Gastroesophageal sphincter (tissue), 4 donors: ENCODE measurements at regions not wholly inside any gene's neighbourhood (a gene's known extent, or its start where the extent isn't known, plus 50 kb on each side); places are given as distances from the start of the nearest gene placed in this dataset.

Source experiments
- ATAC-seq: fragments of 150-250 bp; one replicate; pipeline ENCODE4 v1.9.1; 2016; ENCODE audit warnings: mild to moderate bottlenecking, moderate library complexity
- H3K27ac ChIP-seq, 4 donors: fragments of 200-600 bp; sonication (generic) in 3 of 4; 1 replicate in 3 of 4; 2 replicates in 1 of 4; pipeline ENCODE4 v1.5.1; 2016 to 2019
- H3K27me3 ChIP-seq: fragments of 200-600 bp; sonication (generic); one replicate; pipeline ENCODE4 v1.5.1; 2019
- H3K36me3 ChIP-seq, 2 donors: fragments of 200-600 bp; sonication (generic); one replicate each; pipeline ENCODE4 v1.5.1; 2019; ENCODE audit warnings: control low read depth in 1 of 2
- H3K4me1 ChIP-seq, 3 donors: fragments of 200-600 bp; sonication (generic); 1 replicate in 2 of 3; 2 replicates in 1 of 3; pipeline ENCODE4 v1.5.1; 2016 to 2019; ENCODE audit warnings: control low read depth in 2 of 3
- H3K4me3 ChIP-seq, 2 donors: fragments of 200-600 bp; sonication (generic); one replicate each; pipeline ENCODE4 v1.5.1; 2019; ENCODE audit warnings: mild to moderate bottlenecking in 1 of 2, moderate library complexity in 1 of 2
- H3K9me3 ChIP-seq, 3 donors: fragments of 200-600 bp; sonication (generic); one replicate each; pipeline ENCODE4 v1.5.1; 2017 to 2019; ENCODE audit warnings: control low read depth in 2 of 3
- EP300 ChIP-seq: sonication (generic); formaldehyde crosslinking; IDR thresholded peaks from one replicate; pipeline ENCODE4 v1.6.1; 2017; ENCODE audit warnings: antibody characterized with exemption, mild to moderate bottlenecking
- POLR2A ChIP-seq, 2 donors: fragments of 450-650 bp; IDR thresholded peaks; one replicate each; pipeline ENCODE4 v1.6.1; 2017; ENCODE audit warnings: antibody characterized with exemption in 2 of 2, mild to moderate bottlenecking in 2 of 2, moderate library complexity in 1 of 2
- POLR2AphosphoS5 ChIP-seq: sonication (generic); formaldehyde crosslinking; IDR thresholded peaks from one replicate; pipeline ENCODE4 v1.6.1; 2017; ENCODE audit warnings: antibody characterized with exemption
- WGBS, 2 donors: methylation state at CpG; one replicate each; pipeline ENCODE4 v1.1.5; 2018; ENCODE audit warnings: low coverage in 1 of 2; 5-methylcytosine and 5-hydroxymethylcytosine counted together
- TF ChIP-seq, protein P1 (sequence below), 4 experiments: fragments of 200-600 bp in 2 of 4; fragments of 450-650 bp in 2 of 4; sonication (generic) in 1 of 4; IDR thresholded peaks; one replicate each; pipeline ENCODE4 v1.5.1; 2017 to 2019; ENCODE audit warnings: antibody characterized with exemption in 4 of 4, mild to moderate bottlenecking in 2 of 4, moderate library complexity in 2 of 4

DNA sequence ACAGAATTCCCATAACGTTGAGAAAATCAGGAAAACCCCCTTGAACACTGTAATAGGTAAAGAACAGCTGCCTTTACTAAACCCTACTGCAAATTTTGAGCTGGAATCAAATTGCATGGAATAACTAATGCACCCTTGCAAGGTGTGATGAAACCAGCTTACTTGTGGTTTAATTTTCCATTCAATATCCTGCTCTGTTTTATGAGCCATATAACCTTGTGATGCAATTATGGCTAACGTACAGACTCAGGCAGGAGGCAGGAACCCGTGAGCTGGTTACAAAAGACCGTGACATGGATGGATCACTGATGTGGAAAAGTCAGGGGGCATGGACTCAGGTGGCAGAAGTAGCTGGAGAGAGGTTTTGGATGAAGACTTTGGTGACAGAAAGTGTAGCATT lies 438.6 kb downstream of the COG6 start:
- WGBS, 2 donors = 72 to 89% methylated on average over 4 of the region's 4 CpGs
- H3K4me1 ChIP-seq = no peaks in the 10 kb centered on the region
- no peak overlapping the region for H3K4me3 ChIP-seq
- no peak for TF ChIP-seq POLR2A (IDR thresholded peaks at IDR 0.05)
- H3K9me3 ChIP-seq = no peaks in the 10 kb centered on the region
- no peaks in the 10 kb centered on the region for H3K36me3 ChIP-seq
- H3K27me3 ChIP-seq = no peaks in the 10 kb centered on the region
- no peak for ATAC-seq
- no peak overlapping the region for H3K27ac ChIP-seq

DNA sequence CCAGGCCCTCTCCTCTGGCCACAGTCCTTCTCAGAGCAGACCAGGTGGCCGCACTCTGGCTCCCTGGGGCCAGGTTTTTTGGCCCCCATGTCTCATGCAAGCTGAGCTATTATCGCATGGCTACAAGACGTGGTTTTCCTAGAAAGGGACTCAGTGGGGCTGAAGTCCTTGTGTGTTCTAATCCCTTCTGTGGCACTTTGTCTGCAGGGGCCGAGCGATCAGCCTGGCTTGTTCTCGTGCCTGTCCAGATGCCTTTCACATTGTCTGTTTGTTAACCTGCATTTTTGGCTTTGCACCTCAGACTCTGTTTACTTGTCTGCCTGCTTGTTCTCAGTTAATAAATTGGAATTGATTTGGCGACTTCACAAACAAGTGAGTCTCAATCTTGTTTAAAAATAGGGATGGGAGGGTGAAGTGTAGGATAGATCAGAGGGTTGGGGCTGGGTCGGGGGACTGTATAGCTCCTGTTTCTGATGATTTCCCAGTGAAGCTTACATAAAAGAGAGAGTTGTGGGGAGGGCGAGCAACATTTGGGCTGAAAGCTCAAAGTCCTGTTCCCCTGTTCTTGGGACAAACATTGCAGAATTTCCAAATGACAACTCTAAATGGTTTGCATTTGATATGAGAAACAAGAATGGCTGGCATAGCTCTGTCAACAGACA lies 440.4 kb downstream of the COG6 start:
- WGBS, 2 donors = 77 to 95% methylated on average over 5 of the region's 9 CpGs
- no peak overlapping the region for H3K4me3 ChIP-seq
- H3K27ac ChIP-seq = no peak overlapping the region
- H3K4me1 ChIP-seq = no peaks in the 10 kb centered on the region
- no peak for ATAC-seq
- no peaks in the 10 kb centered on the region for H3K27me3 ChIP-seq
- H3K36me3 ChIP-seq = no peaks in the 10 kb centered on the region
- no peak for TF ChIP-seq EP300
- TF ChIP-seq, protein P1, sequence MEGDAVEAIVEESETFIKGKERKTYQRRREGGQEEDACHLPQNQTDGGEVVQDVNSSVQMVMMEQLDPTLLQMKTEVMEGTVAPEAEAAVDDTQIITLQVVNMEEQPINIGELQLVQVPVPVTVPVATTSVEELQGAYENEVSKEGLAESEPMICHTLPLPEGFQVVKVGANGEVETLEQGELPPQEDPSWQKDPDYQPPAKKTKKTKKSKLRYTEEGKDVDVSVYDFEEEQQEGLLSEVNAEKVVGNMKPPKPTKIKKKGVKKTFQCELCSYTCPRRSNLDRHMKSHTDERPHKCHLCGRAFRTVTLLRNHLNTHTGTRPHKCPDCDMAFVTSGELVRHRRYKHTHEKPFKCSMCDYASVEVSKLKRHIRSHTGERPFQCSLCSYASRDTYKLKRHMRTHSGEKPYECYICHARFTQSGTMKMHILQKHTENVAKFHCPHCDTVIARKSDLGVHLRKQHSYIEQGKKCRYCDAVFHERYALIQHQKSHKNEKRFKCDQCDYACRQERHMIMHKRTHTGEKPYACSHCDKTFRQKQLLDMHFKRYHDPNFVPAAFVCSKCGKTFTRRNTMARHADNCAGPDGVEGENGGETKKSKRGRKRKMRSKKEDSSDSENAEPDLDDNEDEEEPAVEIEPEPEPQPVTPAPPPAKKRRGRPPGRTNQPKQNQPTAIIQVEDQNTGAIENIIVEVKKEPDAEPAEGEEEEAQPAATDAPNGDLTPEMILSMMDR (IDR thresholded peaks at IDR 0.05) = no peak
- no peak for TF ChIP-seq POLR2AphosphoS5
- no peak for TF ChIP-seq POLR2A (IDR thresholded peaks at IDR 0.05)
- H3K9me3 ChIP-seq = peaks cover 0 to 8% (median 0%) of the 10 kb centered on the region in 3 donors

- no peak overlapping the region for H3K4me3 ChIP-seq
- H3K36me3 ChIP-seq = no peaks in the 10 kb centered on the region
- H3K27me3 ChIP-seq = no peaks in the 10 kb centered on the region
- peaks cover 0 to 8% (median 0%) of the 10 kb centered on the region in 3 donors for H3K9me3 ChIP-seq
- H3K27ac ChIP-seq = no peak overlapping the region
- WGBS, 2 donors = 74 to 88% methylated on average over 4 of the region's 4 CpGs
- ATAC-seq = no peak
- TF ChIP-seq POLR2A (IDR thresholded peaks at IDR 0.05) (no peak), EP300 (no peak), POLR2AphosphoS5 (no peak)
- TF ChIP-seq, protein P1 (IDR thresholded peaks at IDR 0.05) = no peak
- H3K4me1 ChIP-seq = no peaks in the 10 kb centered on the region
Measured at GRCh38 chr13:40096357-40096901, 441.0 kb downstream of the COG6 start.

DNA sequence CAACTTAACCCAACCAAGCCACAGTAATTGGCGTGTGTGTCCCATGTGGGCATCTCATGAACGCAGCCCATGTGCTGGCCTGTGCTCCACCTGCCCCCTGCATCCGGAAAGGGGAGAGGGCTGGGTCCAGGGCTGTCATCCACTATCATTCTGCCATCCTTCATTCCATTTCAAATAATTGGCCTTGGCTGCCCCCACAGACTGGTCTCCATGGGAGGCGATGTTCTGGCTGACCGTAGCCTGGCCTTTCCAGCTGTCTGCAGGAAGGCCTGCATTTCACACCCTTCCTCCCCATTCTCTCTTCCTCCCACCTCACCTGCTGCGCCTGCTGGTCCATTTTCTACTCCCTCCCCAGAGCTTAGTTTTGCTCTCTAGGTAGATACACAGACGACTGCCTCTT lies 442.8 kb downstream of the COG6 start:
- no peak for TF ChIP-seq POLR2A (IDR thresholded peaks at IDR 0.05)
- no peak for TF ChIP-seq POLR2AphosphoS5
- TF ChIP-seq, protein P1 (IDR thresholded peaks at IDR 0.05) = no peak
- TF ChIP-seq EP300 = no peak
- H3K4me3 ChIP-seq = no peak overlapping the region
- no peaks in the 10 kb centered on the region for H3K27me3 ChIP-seq
- 90 to 91% methylated on average over 4 to 6 of the region's 7 CpGs for WGBS, 2 donors
- no peaks in the 10 kb centered on the region for H3K36me3 ChIP-seq
- H3K27ac ChIP-seq = no peak overlapping the region
- H3K4me1 ChIP-seq = no peaks in the 10 kb centered on the region
- no peak for ATAC-seq
- peaks cover 0 to 8% (median 0%) of the 10 kb centered on the region in 3 donors for H3K9me3 ChIP-seq

- TF ChIP-seq POLR2A (IDR thresholded peaks at IDR 0.05) (no peak), POLR2AphosphoS5 (no peak)
- peaks cover 0 to 8% (median 0%) of the 10 kb centered on the region in 3 donors for H3K9me3 ChIP-seq
- H3K4me3 ChIP-seq = no peak overlapping the region
- 90 to 100% methylated on average over 3 of the region's 3 CpGs for WGBS, 2 donors
- no peaks in the 10 kb centered on the region for H3K4me1 ChIP-seq
- no peaks in the 10 kb centered on the region for H3K27me3 ChIP-seq
- ATAC-seq = no peak
- H3K36me3 ChIP-seq = no peaks in the 10 kb centered on the region
- no peak overlapping the region for H3K27ac ChIP-seq
Measured at GRCh38 chr13:40101708-40102359, 446.4 kb downstream of the COG6 start.

DNA sequence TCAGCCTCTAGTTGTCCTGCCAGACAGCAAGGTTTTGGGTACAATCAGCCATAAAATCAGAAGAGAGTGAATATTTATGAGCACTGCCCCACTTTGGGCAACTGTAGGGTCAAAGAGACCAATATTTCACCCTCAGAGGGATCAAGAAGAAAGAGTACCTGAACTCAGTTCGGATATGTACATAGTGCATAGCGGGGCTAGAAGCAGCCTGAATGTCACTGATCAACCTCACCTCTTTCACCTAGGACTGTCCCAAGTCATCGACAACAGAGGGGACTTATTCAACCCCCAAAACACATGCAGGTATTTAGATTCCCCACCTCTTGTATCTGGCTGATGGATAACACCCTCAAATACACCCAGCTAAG lies 446.9 kb downstream of the COG6 start:
- H3K27ac ChIP-seq = no peak overlapping the region
- no peaks in the 10 kb centered on the region for H3K36me3 ChIP-seq
- no peaks in the 10 kb centered on the region for H3K27me3 ChIP-seq
- no peak overlapping the region for H3K4me3 ChIP-seq
- TF ChIP-seq POLR2A (IDR thresholded peaks at IDR 0.05) (no peak), EP300 (no peak), POLR2AphosphoS5 (no peak)
- TF ChIP-seq, protein P1 (IDR thresholded peaks at IDR 0.05) = no peak
- WGBS, 2 donors = 83% methylated on average over 1 of the region's 3 CpGs; no CpG with 5 or more reads in 1 of the 2 donors
- ATAC-seq = no peak
- H3K4me1 ChIP-seq = no peaks in the 10 kb centered on the region
- peaks cover 0 to 8% (median 0%) of the 10 kb centered on the region in 3 donors for H3K9me3 ChIP-seq
